Activated CD4-positive, alpha-beta T cell treated with anti-CD3 and anti-CD28 coated beads for 48 hours (primary cell): ENCODE measurements at regions not wholly inside any gene's neighbourhood (a gene's known extent, or its start where the extent isn't known, plus 50 kb on each side); places are given as distances from the start of the nearest gene placed in this dataset.
"Not testable (repeated sequence)": the region's sequence is repeated elsewhere in the genome, so short reads cannot be mapped to it uniquely, and the experiment has no call there.

Experiments
- DNase-seq: peaks from one replicate; pipeline ENCODE4 v3.0.0-alpha.2; 2020

GRCh38 chr3:144023543-144023942 is 51.9 kb downstream of the DIPK2A start:
- not testable (repeated sequence) for DNase-seq

GRCh38 chr3:144028798-144029411 is 57.3 kb downstream of the DIPK2A start:
- no peak for DNase-seq

GRCh38 chr3:144029769-144030168 is 58.1 kb downstream of the DIPK2A start:
- DNase-seq: no peak

- no peak for DNase-seq
These were observed 60.3 kb downstream of the DIPK2A start for GRCh38 chr3:144031938-144032337.

GRCh38 chr3:144032531-144033239 is 61.1 kb downstream of the DIPK2A start:
- no peak for DNase-seq

GRCh38 chr3:144033240-144033589 is 61.6 kb downstream of the DIPK2A start:
- DNase-seq: no peak

GRCh38 chr3:144033863-144034262 is 62.2 kb downstream of the DIPK2A start:
- DNase-seq: no peak

- DNase-seq: no peak
These were observed 63.2 kb downstream of the DIPK2A start for GRCh38 chr3:144034715-144035290.

GRCh38 chr3:144036498-144036897 is 64.9 kb downstream of the DIPK2A start:
- DNase-seq: no peak

- no peak for DNase-seq
These were observed 68.0 kb downstream of the DIPK2A start for GRCh38 chr3:144039661-144040060.

- DNase-seq: no peak
These were observed 70.4 kb downstream of the DIPK2A start for GRCh38 chr3:144041960-144042556.

- DNase-seq: no peak
These were observed 74.1 kb downstream of the DIPK2A start for GRCh38 chr3:144045766-144046165.

GRCh38 chr3:144049374-144049773 is 77.8 kb downstream of the DIPK2A start:
- DNase-seq: no peak

GRCh38 chr3:144051211-144051610 is 79.6 kb downstream of the DIPK2A start:
- no peak for DNase-seq

- no peak for DNase-seq
These were observed 80.7 kb downstream of the DIPK2A start for GRCh38 chr3:144052275-144052674.

- no peak for DNase-seq
These were observed 81.5 kb downstream of the DIPK2A start for GRCh38 chr3:144053121-144053520.

- no peak for DNase-seq
These were observed 83.1 kb downstream of the DIPK2A start for GRCh38 chr3:144054766-144055165.

- no peak for DNase-seq
These were observed 84.0 kb downstream of the DIPK2A start for GRCh38 chr3:144055604-144056003.

GRCh38 chr3:144058713-144059112 is 87.1 kb downstream of the DIPK2A start:
- DNase-seq: no peak

- no peak for DNase-seq
These were observed 87.9 kb downstream of the DIPK2A start for GRCh38 chr3:144059481-144059880.

- DNase-seq: no peak
These were observed 89.3 kb downstream of the DIPK2A start for GRCh38 chr3:144060881-144061280.

GRCh38 chr3:144063306-144063705 is 91.7 kb downstream of the DIPK2A start:
- DNase-seq: no peak

GRCh38 chr3:144067059-144067458 is 95.4 kb downstream of the DIPK2A start:
- no peak for DNase-seq

- DNase-seq: no peak
These were observed 102.1 kb downstream of the DIPK2A start for GRCh38 chr3:144073698-144074097.
